ENCODE measurements at regions not wholly inside any gene's neighbourhood (a gene's known extent, or its start where the extent isn't known, plus 50 kb on each side); places are given as distances from the start of the nearest gene placed in this dataset.

DNA sequence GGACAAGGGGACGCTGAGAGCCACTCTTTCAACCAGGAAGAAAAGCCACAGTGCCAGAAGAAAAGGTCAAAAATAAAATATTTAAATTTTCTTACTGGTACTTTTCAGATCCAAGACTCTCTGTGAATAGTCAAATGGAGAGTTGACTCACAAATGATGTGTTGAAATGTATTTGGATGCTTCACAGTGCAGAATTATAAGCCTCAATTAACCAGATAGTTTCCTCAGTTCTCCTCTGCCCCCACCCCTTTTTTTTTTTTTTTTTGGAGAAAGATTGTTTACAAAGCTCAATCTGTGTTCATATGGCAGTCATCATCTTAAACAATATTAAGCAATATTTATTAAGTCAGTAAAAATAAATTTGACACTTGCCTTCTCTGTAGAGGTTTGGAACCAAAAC is 470.8 kb downstream of the FGF9 start:
- no peak for DNase-seq

DNA sequence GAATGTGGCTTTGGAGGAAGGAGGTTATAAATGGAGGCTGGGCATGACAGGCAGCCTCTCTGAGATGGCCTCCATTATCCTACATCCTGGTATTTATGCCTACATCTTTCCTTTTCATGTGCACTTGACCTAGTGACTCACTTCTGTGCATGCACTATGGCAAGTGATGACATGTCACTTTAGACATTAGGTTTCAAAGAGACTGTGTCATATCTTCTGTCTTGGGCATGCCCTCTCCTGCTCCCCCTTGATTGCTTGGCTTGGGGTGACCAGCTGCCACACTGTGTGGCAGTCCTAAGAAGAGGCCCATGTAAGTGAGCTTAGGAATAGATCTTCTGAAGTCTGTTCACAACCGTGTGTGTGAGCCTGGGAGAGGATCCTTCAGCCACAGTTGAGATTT is 472.8 kb downstream of the FGF9 start:
- DNase-seq, result no peak

DNA sequence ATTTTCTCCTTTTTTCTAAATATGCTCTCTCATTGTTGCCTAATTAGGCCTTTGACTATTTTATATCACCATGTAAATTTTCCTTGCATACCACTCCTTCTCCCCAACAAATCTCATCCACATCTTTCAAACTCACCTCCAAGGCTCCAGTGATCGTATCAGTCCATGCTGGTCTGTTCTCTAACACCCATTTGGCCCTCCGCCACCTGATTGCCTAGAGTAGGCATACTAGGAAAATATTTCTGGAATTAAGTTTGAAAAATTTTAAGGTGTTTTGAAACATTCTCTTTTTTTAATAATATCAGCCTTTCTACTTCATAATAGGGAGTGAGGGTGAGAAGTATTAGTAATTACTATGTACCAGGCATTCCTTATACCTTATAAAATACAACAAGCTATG is 473.9 kb downstream of the FGF9 start:
- DNase-seq, result no peak

DNA sequence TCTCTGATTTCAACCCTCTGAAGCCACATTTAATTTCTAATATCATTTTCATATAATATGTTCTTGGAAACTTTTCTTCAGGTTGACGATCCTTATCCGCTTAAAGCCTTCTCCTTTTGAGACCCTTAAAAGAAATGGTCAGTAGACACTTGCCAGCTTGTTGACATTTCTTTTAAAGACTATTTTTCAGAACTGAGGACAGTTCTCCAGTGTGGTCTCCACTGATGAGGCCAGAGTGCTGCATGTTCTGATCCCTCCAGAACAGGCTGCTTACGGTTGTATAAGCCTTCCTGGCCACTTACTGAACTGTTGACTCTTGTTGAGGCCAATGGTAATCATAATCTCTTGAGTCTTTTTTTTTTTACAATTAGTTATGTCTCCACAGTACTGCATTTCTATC is 477.3 kb downstream of the FGF9 start:
- DNase-seq, result no peak

DNA sequence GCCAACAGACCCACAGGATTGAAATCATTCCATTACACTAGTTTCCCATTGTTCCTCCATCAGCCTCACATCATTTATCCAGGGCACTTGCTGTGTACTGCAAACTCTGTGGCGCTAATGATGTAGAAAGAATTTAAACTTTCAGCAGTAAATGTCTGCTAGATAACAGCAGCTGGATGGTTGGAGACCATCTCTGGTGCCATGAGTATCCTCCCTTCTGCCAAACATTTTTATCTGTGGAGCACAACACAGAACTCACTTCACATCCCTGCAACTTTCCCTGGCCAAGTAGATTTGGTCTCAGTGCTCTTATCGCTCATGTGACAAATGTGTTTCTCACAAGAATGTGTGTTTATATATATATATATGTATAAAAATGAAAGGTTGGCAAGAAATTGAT is 481.9 kb downstream of the FGF9 start:
- no peak for DNase-seq

DNA sequence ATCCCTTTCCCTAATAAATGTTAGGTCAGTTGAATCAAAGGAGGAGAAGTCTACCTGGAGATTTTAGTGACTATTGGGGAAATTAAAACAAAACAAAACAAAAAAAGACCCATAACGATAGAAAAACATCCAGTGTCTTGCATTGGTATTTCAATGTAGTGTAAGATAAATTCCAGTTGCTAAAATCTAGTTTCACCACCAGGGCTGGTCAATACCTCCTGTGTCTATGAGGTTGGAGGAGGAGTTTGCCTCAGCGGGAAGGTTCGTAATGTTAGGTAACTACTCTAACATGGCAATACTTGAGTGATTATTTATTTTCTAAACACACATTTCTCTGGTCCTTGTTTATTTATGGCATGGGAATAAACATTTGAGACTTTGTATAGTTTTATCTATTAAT is 483.2 kb downstream of the FGF9 start:
- DNase-seq, result no peak

DNA sequence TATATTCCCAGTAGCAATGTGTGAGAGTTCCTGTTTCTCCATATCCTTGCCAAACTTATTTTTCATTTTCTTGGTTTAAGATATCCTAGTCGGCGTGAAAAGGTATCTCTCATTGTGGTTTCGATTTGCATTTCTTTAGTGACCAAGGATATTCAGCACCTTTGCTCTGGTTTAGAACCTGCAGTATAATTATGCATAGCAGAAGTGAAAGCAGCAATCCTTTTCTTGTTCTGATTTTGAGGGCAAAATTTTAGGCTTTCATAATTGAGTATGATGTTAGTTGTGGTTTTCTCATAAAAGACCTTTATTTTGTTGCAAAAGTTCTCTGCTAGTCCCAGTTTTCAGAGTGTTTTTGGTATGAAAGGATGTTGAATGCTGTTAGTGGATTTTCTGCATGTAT is 491.0 kb downstream of the FGF9 start:
- DNase-seq, result no peak

DNA sequence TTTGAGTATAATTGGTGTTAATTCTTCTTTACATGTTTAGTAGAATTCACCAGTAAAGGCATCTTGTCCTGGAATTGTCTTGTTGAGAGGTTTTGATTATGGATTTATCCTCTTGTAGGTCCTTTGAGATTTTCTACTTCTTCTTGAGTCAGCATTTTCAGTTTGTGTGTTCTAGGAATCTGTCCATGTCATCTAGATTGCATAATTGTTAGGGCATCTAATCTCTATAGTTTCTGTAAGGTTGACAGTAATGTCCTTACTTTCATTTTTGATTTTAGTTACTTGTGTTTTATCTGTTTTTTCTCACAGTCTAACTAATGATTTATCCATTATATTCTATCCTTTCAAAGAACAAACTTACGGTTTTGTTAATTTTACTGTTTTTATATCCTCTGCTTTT is 492.0 kb downstream of the FGF9 start:
- DNase-seq, result no peak

DNA sequence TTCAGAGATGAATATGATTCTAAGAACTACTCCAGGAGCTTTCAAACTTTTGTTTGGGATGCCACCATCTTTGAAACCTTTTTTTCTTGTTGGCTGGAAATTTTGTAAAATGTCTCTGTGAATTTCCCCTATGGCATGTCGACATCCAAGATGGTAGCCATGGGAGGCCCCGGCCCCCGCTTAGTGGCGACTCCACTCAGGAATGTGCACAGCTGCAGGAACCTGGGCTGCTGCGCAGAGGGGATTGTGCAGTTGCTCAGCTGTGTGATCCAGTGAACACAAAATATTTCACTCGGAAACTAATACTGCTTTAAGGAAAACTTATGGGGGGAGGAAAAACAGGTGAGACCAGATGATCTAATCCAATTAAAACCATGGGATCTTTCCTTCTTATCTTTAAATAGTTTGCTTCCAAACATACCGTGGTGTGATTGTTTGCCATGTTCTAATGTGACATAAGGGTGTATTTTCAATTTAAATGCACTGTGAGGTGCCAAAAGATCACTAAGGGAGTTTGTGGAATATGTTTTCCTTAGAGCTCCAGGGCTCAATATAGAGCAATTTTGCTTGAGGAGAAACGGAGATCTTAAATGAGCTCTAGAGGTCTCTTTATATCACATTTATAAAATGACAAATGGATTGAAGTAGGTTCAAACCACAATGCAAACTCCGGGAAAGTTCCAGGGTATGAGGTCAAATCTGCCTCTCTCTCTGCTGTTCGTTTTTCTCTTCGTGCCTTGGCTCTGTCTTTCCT is 497.7 kb downstream of the FGF9 start:
- DNase-seq, result peak; percentile 28

DNA sequence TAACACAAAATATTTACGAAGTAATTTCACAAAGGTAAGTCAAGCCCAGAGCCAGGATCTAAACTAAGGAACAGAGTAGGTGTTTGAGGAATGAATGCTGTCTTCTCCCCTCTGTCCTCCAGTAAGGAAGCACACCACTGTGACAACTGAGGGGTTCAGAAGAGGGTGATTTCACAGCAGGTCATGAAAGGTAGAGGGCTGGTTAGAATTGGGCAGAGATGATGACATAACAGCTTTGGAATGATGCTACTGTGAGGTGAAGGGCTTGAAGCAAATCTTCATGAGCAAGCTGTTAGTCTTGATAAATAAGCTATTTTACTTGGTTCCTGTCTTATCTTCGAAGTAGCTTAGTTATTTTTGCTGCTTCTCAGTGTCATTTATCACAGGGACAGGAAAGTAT is 498.6 kb downstream of the FGF9 start:
- DNase-seq, result no peak

DNA sequence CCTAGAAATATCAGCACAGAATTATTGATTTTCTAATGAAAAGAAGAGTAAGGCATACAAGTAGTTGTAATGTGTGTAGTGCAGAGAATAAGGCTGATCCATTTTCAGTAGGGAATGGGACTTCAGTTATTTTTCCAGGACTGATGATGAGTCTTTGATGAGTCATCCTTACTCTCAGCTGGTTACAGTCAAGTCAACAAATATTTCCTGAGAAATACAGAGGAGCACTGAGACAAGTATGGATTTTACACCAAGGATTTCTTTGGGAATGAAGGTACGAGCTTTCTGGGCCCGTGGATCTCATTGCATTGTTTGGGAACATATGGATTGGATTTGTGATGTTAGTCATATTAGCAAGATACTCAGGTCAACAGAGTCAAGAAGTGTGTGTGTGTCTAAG is 502.7 kb downstream of the FGF9 start:
- DNase-seq, result no peak

DNA sequence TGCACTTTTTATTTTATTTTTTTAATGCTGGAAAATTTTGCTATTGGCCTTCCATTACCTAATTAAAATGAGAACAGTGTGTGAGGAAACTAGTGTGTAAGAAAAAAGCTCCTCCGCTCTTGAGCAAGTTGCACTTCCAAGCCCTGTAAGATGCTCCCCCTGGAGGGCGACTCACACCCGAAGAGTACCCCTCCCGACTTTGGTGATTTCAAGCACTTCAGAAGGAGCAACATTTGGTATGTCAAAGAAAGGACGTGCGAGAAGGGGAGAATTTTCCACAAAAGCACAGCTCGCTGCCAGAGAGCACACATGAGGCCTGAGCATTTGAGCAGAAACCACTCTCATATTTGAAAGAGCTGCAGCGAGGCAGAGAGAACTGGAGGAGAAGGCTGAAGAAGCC is 504.4 kb downstream of the FGF9 start:
- no peak for DNase-seq

DNA sequence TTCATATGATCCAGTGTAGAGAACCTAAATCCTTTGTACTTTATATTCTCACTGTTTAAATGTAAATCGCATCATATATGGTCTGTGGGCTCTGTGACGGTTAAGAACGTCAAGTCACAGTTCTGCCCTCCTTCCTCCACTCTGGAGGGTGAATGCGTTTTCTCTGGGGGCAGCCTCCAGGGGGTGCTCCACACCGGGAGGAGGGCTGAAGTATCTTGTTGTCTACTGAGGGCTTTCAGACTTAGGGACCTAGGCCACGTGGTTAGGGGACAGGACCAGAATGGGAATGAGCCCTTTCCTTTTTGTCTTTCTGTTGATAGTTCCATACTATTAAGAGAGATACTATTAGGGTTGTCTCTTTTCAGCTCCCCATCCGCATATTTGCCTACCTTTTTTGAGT is 504.9 kb downstream of the FGF9 start:
- DNase-seq, result no peak

DNA sequence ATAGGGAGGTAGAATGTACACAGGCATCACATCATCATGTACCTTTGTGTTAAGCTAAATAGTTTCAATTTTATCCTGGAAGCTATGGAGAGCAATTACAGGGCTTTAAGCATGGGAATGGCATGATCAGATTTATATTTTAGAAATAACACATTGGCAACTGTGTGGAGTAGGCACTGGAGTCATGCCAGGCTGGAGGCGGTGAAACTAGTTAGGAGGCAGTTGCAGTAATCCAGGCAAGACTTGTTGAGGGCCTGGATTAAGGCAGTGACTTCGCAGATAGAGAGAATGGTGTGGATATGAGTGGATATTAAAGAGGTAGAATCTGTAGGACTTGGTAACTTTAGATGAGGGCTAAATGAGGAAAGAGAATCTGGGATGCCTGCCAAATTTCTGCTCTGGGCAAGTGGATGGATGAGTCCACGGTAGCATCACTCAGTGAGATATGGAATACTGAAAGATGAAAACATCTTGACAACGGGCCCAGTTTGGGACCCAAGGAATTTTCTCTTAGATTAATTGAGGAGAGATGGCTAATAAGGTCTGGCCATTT is 506.2 kb downstream of the FGF9 start:
- DNase-seq, result no peak

DNA sequence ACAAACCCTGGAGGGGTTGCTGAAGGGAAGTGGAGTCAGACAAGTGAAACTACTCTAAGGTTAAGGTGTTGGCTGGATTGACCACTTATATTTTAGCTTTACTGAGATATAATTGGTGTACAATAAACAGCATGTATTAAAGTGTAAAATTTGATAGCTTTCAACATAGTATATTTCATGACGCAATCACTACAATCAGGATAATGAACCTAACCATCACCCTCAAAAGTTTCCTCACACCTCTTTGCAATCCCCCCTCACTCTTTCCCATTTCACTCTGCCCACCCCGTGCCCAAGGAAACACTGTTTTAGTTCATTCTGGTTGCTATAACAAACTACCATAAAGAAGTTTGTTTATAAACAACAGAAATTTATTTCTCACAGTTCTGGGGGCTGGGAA is 508.0 kb downstream of the FGF9 start:
- DNase-seq, result no peak

DNA sequence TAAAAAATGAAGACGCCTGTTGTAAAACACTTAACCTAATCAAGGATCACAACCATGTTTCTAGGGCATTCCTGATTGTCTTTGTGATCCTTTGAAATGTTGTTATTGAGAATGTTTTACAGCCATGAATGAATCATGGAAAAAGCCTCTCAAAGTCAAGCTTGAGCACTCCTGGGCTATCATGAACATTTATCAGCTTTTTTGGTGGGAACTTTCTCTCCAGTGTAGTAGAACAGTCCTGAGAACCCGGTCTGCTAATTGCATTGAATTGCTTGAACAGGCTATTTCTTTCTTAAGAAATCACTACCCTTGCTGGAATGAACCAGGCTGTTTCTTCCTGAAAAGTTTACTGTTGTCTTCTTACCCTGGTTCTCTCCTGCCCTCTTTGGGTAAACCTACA is 516.5 kb downstream of the FGF9 start:
- DNase-seq, result no peak

DNA sequence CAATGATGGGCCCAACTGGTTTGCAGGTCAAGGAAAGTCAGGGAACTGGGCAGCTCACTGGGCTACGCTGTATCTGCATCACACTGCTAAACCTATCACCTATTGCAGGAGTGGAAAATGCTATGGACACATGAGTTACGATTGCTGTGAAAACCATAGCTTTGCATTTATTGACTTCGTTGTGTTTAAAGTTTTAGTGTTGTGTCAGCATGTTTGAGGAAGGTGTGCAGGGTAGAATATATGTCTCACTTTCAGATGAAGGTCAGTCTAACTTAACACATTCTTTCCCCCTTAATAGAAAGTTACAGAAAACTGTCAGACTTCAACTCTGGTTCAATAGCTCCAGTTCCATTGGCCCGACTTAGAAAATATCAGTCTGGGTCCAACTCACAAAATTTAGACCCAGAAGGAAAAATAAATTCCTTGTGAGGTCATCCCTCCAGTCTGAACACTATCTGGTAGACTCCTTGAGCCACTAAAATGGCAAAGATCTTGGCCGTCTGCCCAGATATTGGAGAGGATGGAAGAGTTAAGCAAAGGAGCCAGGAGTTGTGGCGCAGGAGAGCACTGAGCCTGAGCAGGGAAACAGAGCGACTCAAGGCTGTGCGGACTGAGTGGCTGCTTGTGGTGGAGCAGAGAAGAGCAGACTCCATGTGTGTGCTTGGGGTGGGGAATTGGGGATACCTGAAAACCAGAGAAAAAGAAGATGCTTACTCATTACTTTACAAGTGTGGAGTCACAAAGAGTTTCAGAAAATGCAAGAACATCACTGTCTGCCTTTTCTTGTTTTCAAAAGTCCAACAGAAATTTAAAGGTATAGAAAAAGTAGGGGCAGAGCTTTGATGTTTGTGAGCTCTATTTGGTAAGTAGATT is 518.5 kb downstream of the FGF9 start:
- no peak for DNase-seq

DNA sequence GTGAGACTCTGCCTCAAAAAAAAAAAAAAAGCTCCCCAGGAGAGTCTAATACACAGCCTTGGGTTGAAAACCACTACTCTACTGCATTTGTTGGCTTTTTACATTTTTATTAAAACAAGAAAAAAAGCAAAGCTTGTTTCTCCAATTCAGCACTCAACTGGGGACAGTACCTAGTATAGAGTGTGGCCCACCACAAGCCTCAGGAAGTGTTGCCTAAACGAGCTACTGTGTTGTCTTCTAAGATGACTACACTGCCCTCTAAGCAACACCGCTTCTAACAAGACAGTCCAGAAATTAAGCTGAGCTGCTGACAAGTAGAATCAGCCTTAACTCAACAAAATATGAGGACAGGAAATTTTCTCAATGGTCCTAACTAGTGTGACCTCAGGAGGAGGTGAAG is 522.2 kb downstream of the FGF9 start:
- no peak for DNase-seq

DNA sequence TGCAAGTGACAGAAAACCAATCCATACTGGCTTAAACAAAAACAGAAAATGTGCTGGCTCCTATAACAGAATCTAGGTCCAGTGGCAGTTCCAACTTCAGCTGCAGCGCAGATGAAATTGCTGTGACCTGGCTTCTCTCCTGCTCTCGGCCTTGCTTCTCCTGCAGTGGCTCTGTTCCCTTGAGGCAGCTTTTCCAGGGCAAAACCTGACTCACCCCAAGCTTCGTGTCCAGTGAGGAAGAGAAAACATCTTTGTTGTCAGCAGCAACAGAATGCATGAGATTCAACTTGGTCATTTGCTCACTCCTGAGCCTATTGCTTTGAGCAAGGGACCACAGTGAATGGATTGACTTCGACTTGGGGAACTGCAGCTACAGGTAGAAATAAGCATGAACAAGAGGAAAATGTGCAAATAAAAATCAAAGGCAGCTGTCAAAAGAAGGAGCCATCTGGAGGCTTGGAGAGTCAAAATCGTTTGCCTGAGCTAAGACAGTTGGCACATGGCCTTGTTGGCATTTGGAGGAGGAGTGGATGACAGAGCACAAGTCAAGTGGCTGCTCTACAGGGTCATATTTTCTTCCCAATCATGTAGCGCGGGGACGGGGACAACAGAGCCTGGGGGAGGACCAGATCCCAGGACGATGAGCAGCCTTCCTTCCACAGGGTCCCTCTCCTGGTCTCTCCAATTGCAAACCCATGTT is 523.4 kb downstream of the FGF9 start:
- no peak for DNase-seq

DNA sequence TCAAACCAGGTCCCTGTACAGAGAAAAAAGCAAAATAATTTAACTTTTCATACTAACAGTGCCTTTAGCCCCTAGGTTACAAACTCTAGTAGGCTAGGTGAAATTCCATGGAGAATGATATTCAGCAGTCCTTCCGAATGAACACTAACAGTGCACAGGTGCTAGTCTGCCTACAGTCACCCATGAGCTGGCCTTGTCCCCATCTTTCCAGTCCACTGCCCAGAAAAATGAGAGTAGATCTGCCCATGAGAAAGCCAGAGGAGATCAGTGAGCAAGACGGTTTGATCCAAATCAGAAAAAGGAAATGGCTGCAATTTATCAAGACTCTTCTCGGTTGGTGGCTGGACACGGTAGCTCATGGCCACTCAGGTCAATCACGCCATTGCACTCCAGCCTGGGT is 524.9 kb downstream of the FGF9 start:
- DNase-seq, result no peak

DNA sequence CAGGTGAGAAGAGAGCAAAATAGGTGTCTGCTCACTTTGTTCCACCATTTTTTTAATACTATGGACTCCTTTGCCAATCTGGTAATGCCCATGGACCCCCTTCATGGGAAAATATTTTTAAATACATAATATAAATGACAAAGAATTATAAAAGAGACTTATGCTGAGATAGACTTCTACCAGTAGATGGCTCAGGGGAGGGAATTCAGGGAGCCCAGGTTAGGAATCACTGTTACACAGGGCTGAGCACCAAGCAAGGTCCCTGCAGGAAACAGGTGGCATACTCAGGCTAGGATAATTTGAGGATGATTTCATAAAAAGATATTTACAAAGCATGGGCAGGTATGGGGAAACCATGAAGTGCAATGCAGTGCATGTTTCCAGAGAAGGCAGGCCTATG is 525.9 kb downstream of the FGF9 start:
- DNase-seq, result no peak

DNA sequence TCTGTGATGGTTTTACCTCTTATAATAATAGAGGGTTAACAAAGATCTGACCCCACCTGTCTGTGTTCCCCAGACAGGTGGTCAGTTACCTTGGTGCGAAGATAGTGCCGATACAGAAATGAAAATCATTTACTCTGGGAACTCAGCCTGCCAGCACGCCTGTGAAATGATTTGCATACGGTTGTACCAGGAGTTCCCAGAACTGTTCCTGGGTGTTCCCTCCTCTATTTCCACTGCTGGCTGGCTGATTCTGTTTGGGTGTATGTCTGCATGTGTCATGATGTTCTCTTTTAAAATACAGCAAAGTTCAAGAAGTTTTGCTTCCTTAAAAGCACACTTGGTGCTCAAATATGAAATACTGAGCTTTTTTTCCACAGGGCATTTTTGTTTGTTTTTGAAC is 527.1 kb downstream of the FGF9 start:
- no peak for DNase-seq

DNA sequence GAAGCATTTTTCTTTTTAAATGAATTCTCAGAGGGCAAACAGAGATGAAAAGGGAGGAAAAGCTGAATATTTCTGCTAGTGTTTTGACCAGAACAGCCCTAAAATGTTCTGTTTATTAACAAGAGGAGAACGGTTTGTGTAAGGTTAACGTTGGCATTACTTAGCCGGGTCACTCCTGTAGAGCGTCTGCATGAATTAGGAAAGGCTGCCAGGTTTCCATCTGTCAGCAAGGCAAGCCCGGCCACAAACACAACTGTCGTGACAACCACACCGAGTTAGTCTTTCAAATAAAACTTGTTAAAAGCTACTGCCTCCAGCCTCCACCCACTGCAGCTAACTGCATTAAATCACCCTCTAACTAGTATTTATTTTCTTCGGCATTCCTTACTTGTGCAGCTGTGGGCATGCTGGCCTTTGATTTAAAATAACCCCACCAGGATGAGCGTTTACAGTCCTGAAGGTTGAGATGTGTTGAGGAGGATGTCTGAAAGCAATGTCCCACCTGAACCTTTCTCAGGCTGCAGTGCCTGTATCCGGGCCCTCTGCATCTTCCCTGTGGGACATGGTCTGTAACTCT is 527.9 kb downstream of the FGF9 start:
- DNase-seq, result peak; percentile 13

Measured in eye (tissue), 1 donor.